CD14-positive monocyte (primary cell): ENCODE measurements at regions not wholly inside any gene's neighbourhood (a gene's known extent, or its start where the extent isn't known, plus 50 kb on each side); places are given as distances from the start of the nearest gene placed in this dataset.

Experiments used
- DNase-seq, 3 donors: peaks; one replicate each; pipeline ENCODE4 v3.0.0-alpha.2; 2011 to 2022
- H2AFZ ChIP-seq: 2 replicates; pipeline ENCODE4 v1.6.0; 2012; ENCODE audit warnings: mild to moderate bottlenecking, low read depth, low read length, inconsistent platforms; ENCODE audit not compliant: insufficient read depth, poor library complexity, severe bottlenecking
- H3K27ac ChIP-seq, 2 donors: 1 replicate in 1 of 2; 2 replicates in 1 of 2; pipeline ENCODE4 v1.5.1; 2012 to 2013; ENCODE audit warnings: low read length in 2 of 2, control low read depth in 1 of 2, inconsistent platforms in 1 of 2, low read depth in 1 of 2, mild to moderate bottlenecking in 1 of 2
- H3K27me3 ChIP-seq, 2 donors: one replicate each; pipeline versions ENCODE4 v1.6.0 to v1.6.1; 2011 to 2013; ENCODE audit warnings: low read length in 2 of 2; ENCODE audit not compliant: control insufficient read depth in 2 of 2, insufficient read depth in 2 of 2
- H3K36me3 ChIP-seq, 2 donors: replicated peaks in 1 of 2; 1 replicate in 1 of 2; 2 replicates in 1 of 2; pipeline versions ENCODE4 v1.5.1 to v1.6.1; 2012 to 2013; ENCODE audit warnings: low read length in 2 of 2, control low read depth in 1 of 2, inconsistent platforms in 1 of 2, mild to moderate bottlenecking in 1 of 2; ENCODE audit not compliant: insufficient read depth in 2 of 2, control insufficient read depth in 1 of 2
- H3K4me1 ChIP-seq, 2 donors: 1 replicate in 1 of 2; 2 replicates in 1 of 2; pipeline versions ENCODE4 v1.5.1 to v1.6.1; 2012 to 2013; ENCODE audit warnings: low read length in 2 of 2, control low read depth in 1 of 2, inconsistent platforms in 1 of 2, mild to moderate bottlenecking in 1 of 2, moderate library complexity in 1 of 2; ENCODE audit not compliant: insufficient read depth in 2 of 2, control insufficient read depth in 1 of 2
- H3K4me2 ChIP-seq: replicated peaks from 2 replicates; pipeline ENCODE3; 2012; ENCODE audit warnings: low read length, moderate library complexity, mild to moderate bottlenecking; ENCODE audit not compliant: poor library complexity, severe bottlenecking; ENCODE audit errors: extremely low read depth
- H3K4me3 ChIP-seq, 3 experiments: fragments of 200-600 bp in 1 of 3; sonication (generic) in 1 of 3; replicated peaks in 1 of 3; 1 replicate in 2 of 3; 2 replicates in 1 of 3; pipeline ENCODE4 v1.5.1; 2011 to 2013; ENCODE audit warnings: low read length in 3 of 3, mild to moderate bottlenecking in 3 of 3, control low read depth in 2 of 3, low read depth in 2 of 3, inconsistent platforms in 1 of 3, moderate library complexity in 1 of 3
- H3K79me2 ChIP-seq: 2 replicates; pipeline ENCODE4 v1.6.0; 2012; ENCODE audit warnings: mild to moderate bottlenecking, control low read depth, inconsistent platforms, low read length, moderate library complexity; ENCODE audit not compliant: insufficient read depth
- H3K9ac ChIP-seq: 2 replicates; pipeline ENCODE4 v1.6.0; 2017; ENCODE audit warnings: low read length, mild to moderate bottlenecking; ENCODE audit not compliant: insufficient read depth, poor library complexity, severe bottlenecking
- H3K9me3 ChIP-seq, 2 donors: replicated peaks in 1 of 2; 1 replicate in 1 of 2; 2 replicates in 1 of 2; pipeline versions ENCODE4 v1.5.1 to v1.6.1; 2012 to 2013; ENCODE audit warnings: low read length in 2 of 2, control low read depth in 1 of 2; ENCODE audit not compliant: control insufficient read depth in 1 of 2, insufficient read depth in 1 of 2
- H4K20me1 ChIP-seq: 2 replicates; pipeline ENCODE4 v1.6.0; 2012; ENCODE audit warnings: mild to moderate bottlenecking, low read length, control low read depth, moderate library complexity; ENCODE audit not compliant: insufficient read depth
- H3K27ac Mint-ChIP-seq, 7 donors: one replicate each; pipeline ENCODE4 v1.8.0; 2020; ENCODE audit warnings: mild to moderate bottlenecking in 7 of 7, mixed read lengths in 7 of 7, moderate library complexity in 6 of 7, inconsistent platforms in 2 of 7
- H3K27me3 Mint-ChIP-seq, 3 donors: one replicate each; pipeline ENCODE4 v1.8.0; 2021 to 2022; ENCODE audit warnings: low read depth in 3 of 3, mild to moderate bottlenecking in 3 of 3, mixed read lengths in 3 of 3, moderate library complexity in 3 of 3, inconsistent platforms in 1 of 3
- H3K36me3 Mint-ChIP-seq, 2 donors: one replicate each; pipeline ENCODE4 v1.8.0; 2020; ENCODE audit warnings: mixed read lengths in 2 of 2, inconsistent platforms in 1 of 2, mild to moderate bottlenecking in 1 of 2
- H3K4me1 Mint-ChIP-seq: one replicate; pipeline ENCODE4 v1.8.0; 2020; ENCODE audit warnings: mild to moderate bottlenecking, mixed read lengths
- H3K4me3 Mint-ChIP-seq, 2 donors: one replicate each; pipeline ENCODE4 v1.8.0; 2020; ENCODE audit warnings: mild to moderate bottlenecking in 2 of 2, mixed read lengths in 2 of 2, moderate library complexity in 1 of 2
- H3K9me3 Mint-ChIP-seq, 7 donors: one replicate each; pipeline ENCODE4 v1.8.0; 2020 to 2022; ENCODE audit warnings: mixed read lengths in 7 of 7, mild to moderate bottlenecking in 6 of 7, moderate library complexity in 6 of 7, inconsistent platforms in 2 of 7
- WGBS: methylation state at CpG from one replicate; pipeline ENCODE4 v1.1.5; 2013; ENCODE audit warnings: missing lambda C conversion rate; ENCODE audit not compliant: insufficient coverage; 5-methylcytosine and 5-hydroxymethylcytosine counted together
- intact Hi-C, 2 donors: fragments of 100-400 bp; cut with micrococcal nuclease; formaldehyde crosslinking; loops; one replicate each; pipeline versions ENCODE4 v1.15.0 to v1.15.1; 2023
- TF ChIP-seq, protein P1 (sequence below): fragments of 200-600 bp; IDR thresholded peaks from one replicate; pipeline ENCODE4 v1.8.0; 2022; ENCODE audit warnings: antibody characterized with exemption, mild to moderate bottlenecking

DNA sequence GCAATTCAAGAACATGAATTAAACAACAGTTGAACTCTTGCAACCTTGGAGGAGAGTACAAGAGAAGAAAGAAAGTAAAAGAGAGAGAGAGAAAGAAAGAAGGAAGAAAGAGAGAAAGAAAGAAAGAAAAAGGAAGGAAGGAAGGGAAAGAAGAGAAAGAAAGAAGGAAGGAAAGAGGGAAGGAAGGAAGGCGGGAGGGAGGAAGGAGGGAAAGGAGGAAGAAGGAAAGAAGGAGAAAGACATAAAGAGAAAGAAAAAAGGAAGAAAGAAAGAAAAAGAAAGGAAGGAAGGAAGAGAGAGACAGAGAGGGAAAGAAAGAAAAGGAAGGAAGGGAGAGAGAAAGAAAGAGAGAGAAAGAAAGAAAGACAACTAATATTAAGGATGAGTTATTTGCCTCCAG is 1106.7 kb downstream of the TYW1 start:
- Histone ChIP-seq H3K27me3 (no peaks in the 10 kb centered on the region), H3K9me3 (peaks cover 28 to 29% of the 10 kb centered on the region in 2 donors), H3K4me2 (no peak overlapping the region), H3K27ac (no peak overlapping the region), H3K9ac (no peak overlapping the region), H3K4me1 (no peaks in the 10 kb centered on the region), H3K36me3 (no peaks in the 10 kb centered on the region), H4K20me1 (no peaks in the 10 kb centered on the region), H3K79me2 (no peaks in the 10 kb centered on the region), H3K4me3 (no peak overlapping the region), H2AFZ (no peak overlapping the region)
- TF ChIP-seq, protein P1, sequence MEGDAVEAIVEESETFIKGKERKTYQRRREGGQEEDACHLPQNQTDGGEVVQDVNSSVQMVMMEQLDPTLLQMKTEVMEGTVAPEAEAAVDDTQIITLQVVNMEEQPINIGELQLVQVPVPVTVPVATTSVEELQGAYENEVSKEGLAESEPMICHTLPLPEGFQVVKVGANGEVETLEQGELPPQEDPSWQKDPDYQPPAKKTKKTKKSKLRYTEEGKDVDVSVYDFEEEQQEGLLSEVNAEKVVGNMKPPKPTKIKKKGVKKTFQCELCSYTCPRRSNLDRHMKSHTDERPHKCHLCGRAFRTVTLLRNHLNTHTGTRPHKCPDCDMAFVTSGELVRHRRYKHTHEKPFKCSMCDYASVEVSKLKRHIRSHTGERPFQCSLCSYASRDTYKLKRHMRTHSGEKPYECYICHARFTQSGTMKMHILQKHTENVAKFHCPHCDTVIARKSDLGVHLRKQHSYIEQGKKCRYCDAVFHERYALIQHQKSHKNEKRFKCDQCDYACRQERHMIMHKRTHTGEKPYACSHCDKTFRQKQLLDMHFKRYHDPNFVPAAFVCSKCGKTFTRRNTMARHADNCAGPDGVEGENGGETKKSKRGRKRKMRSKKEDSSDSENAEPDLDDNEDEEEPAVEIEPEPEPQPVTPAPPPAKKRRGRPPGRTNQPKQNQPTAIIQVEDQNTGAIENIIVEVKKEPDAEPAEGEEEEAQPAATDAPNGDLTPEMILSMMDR: no peak
- 94% methylated on average over 1 of the region's 1 CpG for WGBS
- DNase-seq: no peak
- intact Hi-C loops: no loop called here
- Mint-ChIP-seq H3K9me3 (peaks cover 2 to 32% (median 18%) of the 10 kb centered on the region in 7 donors), H3K27ac (no peak overlapping the region), H3K27me3 (peaks cover 0 to 3% (median 0%) of the 10 kb centered on the region in 3 donors), H3K4me1 (no peaks in the 10 kb centered on the region), H3K36me3 (no peaks in the 10 kb centered on the region), H3K4me3 (no peak overlapping the region)

DNA sequence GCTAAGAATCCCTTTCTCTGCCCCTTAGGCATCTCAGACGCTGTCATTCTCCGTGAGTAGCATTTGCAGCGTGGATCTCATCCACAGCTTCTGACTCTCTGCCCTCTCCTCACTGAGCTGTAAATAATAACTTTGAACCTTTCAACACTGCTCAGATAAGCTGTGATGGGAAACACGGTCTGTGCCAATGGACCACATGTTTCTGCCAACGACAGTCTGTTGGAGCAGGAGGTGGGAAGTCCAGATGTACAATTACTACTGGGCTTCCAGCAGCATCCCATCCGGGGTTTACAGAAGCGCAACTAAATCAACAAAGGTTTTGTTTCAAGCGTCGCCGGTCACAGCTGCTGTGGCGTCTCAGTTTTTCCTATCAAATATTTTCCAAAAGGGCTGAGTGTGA is 1110.6 kb downstream of the TYW1 start:
- no peak overlapping the region for H3K4me3 ChIP-seq
- no peak overlapping the region for H3K27ac ChIP-seq
- no peak for DNase-seq
- no peaks in the 10 kb centered on the region for H3K36me3 ChIP-seq
- no peaks in the 10 kb centered on the region for H3K4me1 Mint-ChIP-seq
- H3K27me3 Mint-ChIP-seq: peaks cover 0 to 5% (median 0%) of the 10 kb centered on the region in 3 donors
- H2AFZ ChIP-seq: no peak overlapping the region
- H4K20me1 ChIP-seq: no peaks in the 10 kb centered on the region
- no peak overlapping the region for H3K27ac Mint-ChIP-seq
- H3K4me1 ChIP-seq: no peaks in the 10 kb centered on the region
- no peak overlapping the region for H3K4me3 Mint-ChIP-seq
- TF ChIP-seq, protein P1: no peak
- H3K79me2 ChIP-seq: no peaks in the 10 kb centered on the region
- 92% methylated on average over 4 of the region's 11 CpGs for WGBS
- no peak overlapping the region for H3K4me2 ChIP-seq
- intact Hi-C loops: no loop called here
- H3K27me3 ChIP-seq: no peaks in the 10 kb centered on the region
- no peak overlapping the region for H3K9ac ChIP-seq
- H3K36me3 Mint-ChIP-seq: no peaks in the 10 kb centered on the region
- peaks cover 23 to 32% of the 10 kb centered on the region in 2 donors for H3K9me3 ChIP-seq
- H3K9me3 Mint-ChIP-seq: peaks cover 3 to 42% (median 19%) of the 10 kb centered on the region in 7 donors
